Mucosa of descending colon (tissue), 3 donors: ENCODE measurements at regions not wholly inside any gene's neighbourhood (a gene's known extent, or its start where the extent isn't known, plus 50 kb on each side); places are given as distances from the start of the nearest gene placed in this dataset.

Experiments
- ATAC-seq: fragments of 200-7000 bp; cut with Tn5 transposase; one replicate; pipeline ENCODE4 v1.9.1; 2020; ENCODE audit warnings: mild to moderate bottlenecking, moderate library complexity
- DNase-seq, 3 donors: peaks; one replicate each; pipeline ENCODE4 v3.0.0-alpha.2; 2020
- H3K36me3 ChIP-seq: fragments of 200-600 bp; one replicate; pipeline ENCODE4 v1.8.0; 2021; ENCODE audit warnings: low read depth, mild to moderate bottlenecking
- H3K4me1 ChIP-seq: fragments of 200-600 bp; one replicate; pipeline ENCODE4 v1.8.0; 2021; ENCODE audit warnings: low read depth, mild to moderate bottlenecking
- H3K4me3 ChIP-seq: fragments of 200-600 bp; one replicate; pipeline ENCODE4 v1.8.0; 2021; ENCODE audit warnings: mild to moderate bottlenecking
- H3K9me3 ChIP-seq: fragments of 200-600 bp; one replicate; pipeline ENCODE4 v1.8.0; 2021; ENCODE audit warnings: mild to moderate bottlenecking
- CTCF ChIP-seq: fragments of 200-600 bp; IDR thresholded peaks from one replicate; pipeline ENCODE4 v1.8.0; 2022; ENCODE audit warnings: antibody characterized with exemption, mild to moderate bottlenecking
- intact Hi-C, 2 donors: fragments of 100-400 bp; cut with DNase I in 1 of 2; cut with micrococcal nuclease in 1 of 2; formaldehyde crosslinking; loops; one replicate each; pipeline versions ENCODE4 v1.11.0 to v1.11.1; 2022; cut with DNase I, micrococcal nuclease
- donor health status: DM: no; HTN: no; CAD: no; lungs with moderate emphysema.
- donor health status: DM: no; HTN: no; CAD: no.
- donor health status: DM: no; HTN: yes; CAD: no.

- intact Hi-C loops = no loop called here
- Histone ChIP-seq H3K36me3 (no peaks in the 10 kb centered on the region), H3K9me3 (no peaks in the 10 kb centered on the region), H3K4me3 (no peak overlapping the region), H3K4me1 (no peaks in the 10 kb centered on the region)
- ATAC-seq (no peak), DNase-seq (no peak)
- TF ChIP-seq CTCF = no peak
Observed at GRCh38 chr5:107243220-107243579, 427.5 kb downstream of the EFNA5 start.

GRCh38 chr5:107242411-107243219, 428.1 kb downstream of the EFNA5 start:
- no peak for TF ChIP-seq CTCF
- H3K9me3 ChIP-seq = no peaks in the 10 kb centered on the region
- H3K36me3 ChIP-seq = no peaks in the 10 kb centered on the region
- no peak overlapping the region for H3K4me3 ChIP-seq
- DNase-seq (no peak), ATAC-seq (no peak)
- intact Hi-C loops = no loop called here
- H3K4me1 ChIP-seq = no peaks in the 10 kb centered on the region

GRCh38 chr5:107241841-107242240, 428.9 kb downstream of the EFNA5 start:
- Histone ChIP-seq H3K4me3 (no peak overlapping the region), H3K4me1 (no peaks in the 10 kb centered on the region), H3K9me3 (no peaks in the 10 kb centered on the region), H3K36me3 (no peaks in the 10 kb centered on the region)
- DNase-seq (no peak), ATAC-seq (no peak)
- intact Hi-C loops = no loop called here
- no peak for TF ChIP-seq CTCF

- Histone ChIP-seq H3K4me3 (no peak overlapping the region), H3K36me3 (no peaks in the 10 kb centered on the region), H3K9me3 (no peaks in the 10 kb centered on the region), H3K4me1 (no peaks in the 10 kb centered on the region)
- no peak for TF ChIP-seq CTCF
- intact Hi-C loops = no loop called here
- ATAC-seq (no peak), DNase-seq (no peak)
Observed at GRCh38 chr5:107235167-107235566, 435.6 kb downstream of the EFNA5 start.

- H3K4me3 ChIP-seq = no peak overlapping the region
- DNase-seq (no peak), ATAC-seq (no peak)
- H3K9me3 ChIP-seq = no peaks in the 10 kb centered on the region
- intact Hi-C loops = no loop called here
- TF ChIP-seq CTCF = no peak
- no peaks in the 10 kb centered on the region for H3K36me3 ChIP-seq
- H3K4me1 ChIP-seq = no peaks in the 10 kb centered on the region
Observed at GRCh38 chr5:107232788-107233187, 437.9 kb downstream of the EFNA5 start.

GRCh38 chr5:107232293-107232692, 438.4 kb downstream of the EFNA5 start:
- ATAC-seq = no peak
- no peak for DNase-seq
- intact Hi-C loops = no loop called here

More at GRCh38 chr5:107232293-107232692, 438.4 kb downstream of the EFNA5 start:
- H3K36me3 ChIP-seq = no peaks in the 10 kb centered on the region
- TF ChIP-seq CTCF = no peak
- no peaks in the 10 kb centered on the region for H3K4me1 ChIP-seq
- H3K9me3 ChIP-seq = no peaks in the 10 kb centered on the region
- H3K4me3 ChIP-seq = no peak overlapping the region
